ENCODE measurements at regions not wholly inside any gene's neighbourhood (a gene's known extent, or its start where the extent isn't known, plus 50 kb on each side); places are given as distances from the start of the nearest gene placed in this dataset.
"Not testable (repeated sequence)": the region's sequence is repeated elsewhere in the genome, so short reads cannot be mapped to it uniquely, and the experiment has no call there.

GRCh38 chr22:48821346-48821690, 1006.4 kb downstream of the BRD1 start:
- 68 to 77% (median 70%) methylated on average over 10 of the region's 10 CpGs for whole genome bisulfite sequencing, 3 donors

DNA sequence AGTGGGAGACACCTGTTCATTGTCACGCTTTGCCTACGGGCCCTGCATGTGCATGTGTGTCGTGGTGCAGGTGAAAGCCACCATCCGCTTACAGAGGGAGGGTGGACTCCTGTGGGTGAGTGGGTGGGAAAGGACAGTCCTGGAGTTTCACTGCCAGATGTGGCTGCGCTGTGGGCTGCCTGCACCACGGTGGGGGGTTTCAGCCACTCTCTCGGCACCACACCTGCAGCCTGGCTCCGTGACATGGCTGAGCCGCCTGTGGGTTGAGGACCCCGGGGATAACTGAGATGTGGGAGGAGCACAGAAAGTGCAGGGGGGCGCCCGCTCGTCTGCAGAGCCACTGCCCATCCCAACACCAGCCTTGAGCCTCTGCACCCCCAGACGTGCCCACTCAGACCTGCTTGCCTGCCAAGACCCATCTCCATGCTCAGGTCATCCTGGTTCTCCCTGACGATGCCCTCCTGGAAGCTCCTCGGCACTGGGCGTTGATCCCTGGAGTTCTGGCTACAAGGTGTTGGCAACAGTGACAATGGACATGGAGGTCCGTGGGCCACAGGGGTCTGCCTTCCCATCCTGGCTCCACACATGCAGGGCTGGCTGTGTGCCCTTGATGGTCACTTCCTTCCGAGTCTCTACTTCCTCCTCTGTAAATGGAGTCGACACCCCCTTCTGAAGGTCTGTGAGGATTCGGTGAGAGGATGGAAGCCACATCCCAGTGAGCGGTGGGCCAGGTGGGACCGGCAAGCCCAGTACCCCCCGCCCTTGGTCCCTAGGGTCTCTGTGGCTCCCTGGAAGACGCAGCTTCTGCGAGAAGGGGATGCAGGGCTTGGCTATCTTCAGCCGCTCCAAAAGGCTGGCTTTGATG, 1007.0 kb downstream of the BRD1 start:
- 55 to 76% (median 75%) methylated on average over 27 of the region's 27 CpGs for WGBS, 3 donors
- H3K27ac ChIP-seq (ENCODE audit: low read depth, low read length) = no peak overlapping the region

More at GRCh38 chr22:48821346-48821690, 1006.4 kb downstream of the BRD1 start:
- no peak overlapping the region for H3K27ac ChIP-seq (ENCODE audit: low read depth, low read length)

DNA sequence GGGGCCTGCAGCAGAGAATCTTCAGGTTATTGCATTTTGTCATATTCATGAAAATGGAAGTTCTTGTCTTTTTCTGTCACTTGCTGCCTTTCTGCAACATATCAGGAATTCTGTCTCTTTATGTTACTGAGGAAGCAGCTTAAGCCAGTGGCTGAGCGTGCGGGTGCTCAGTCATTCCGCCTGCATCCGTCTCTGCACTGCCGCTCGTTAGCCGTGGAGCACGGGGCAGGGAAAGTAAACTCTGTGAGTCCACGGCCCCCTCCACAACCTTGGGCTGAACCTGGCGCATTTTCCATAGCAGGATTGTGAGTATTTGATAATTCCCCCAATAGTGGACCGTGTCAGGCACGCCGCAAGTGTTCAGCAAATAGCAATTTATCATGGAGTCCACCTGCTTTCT, 1007.7 kb downstream of the BRD1 start:
- no peak overlapping the region for H3K27ac ChIP-seq (ENCODE audit: low read depth, low read length)
- 28 to 52% (median 50%) methylated on average over 13 of the region's 13 CpGs for WGBS, 3 donors

GRCh38 chr22:48819232-48819631, 1008.4 kb downstream of the BRD1 start:
- H3K27ac ChIP-seq (ENCODE audit: low read depth, low read length) = no peak overlapping the region
- 85 to 93% (median 93%) methylated on average over 16 of the region's 16 CpGs for WGBS, 3 donors

- WGBS, 3 donors = 86 to 93% (median 91%) methylated on average over 10 of the region's 10 CpGs
- not testable (repeated sequence) for H3K27ac ChIP-seq (ENCODE audit: low read depth, low read length)
Measured at GRCh38 chr22:48817491-48817890, 1010.2 kb downstream of the BRD1 start.

DNA sequence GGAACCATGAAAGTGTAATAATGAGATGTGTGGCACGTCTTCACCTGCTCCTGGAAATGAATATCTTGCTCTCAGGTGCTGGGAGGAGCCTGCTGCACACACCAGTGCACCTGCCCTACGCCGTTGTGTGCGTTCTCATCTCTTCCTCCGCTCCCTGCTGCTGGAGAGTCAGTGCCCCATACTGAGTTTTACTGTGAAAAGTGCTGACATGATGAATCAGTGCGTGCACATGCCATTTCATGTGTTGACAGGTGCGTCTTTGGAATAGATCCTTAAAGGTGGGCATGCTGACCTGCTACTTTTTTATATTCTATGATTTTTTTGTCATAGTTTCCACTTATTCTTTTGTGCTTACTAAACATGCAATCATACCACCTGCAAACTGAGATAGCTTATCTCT, 1015.8 kb downstream of the BRD1 start:
- H3K27ac ChIP-seq (ENCODE audit: low read depth, low read length) = no peak overlapping the region
- WGBS, 3 donors = 59 to 82% (median 76%) methylated on average over 7 of the region's 7 CpGs

GRCh38 chr22:48808038-48808960, 1019.4 kb downstream of the BRD1 start:
- 73 to 87% (median 86%) methylated on average over 6 to 7 of the region's 7 CpGs for WGBS, 3 donors
- no peak overlapping the region for H3K27ac ChIP-seq (ENCODE audit: low read depth, low read length)

GRCh38 chr22:48807155-48807554, 1020.5 kb downstream of the BRD1 start:
- no peak overlapping the region for H3K27ac ChIP-seq (ENCODE audit: low read depth, low read length)
- WGBS, 3 donors = 73 to 87% (median 85%) methylated on average over 17 of the region's 17 CpGs

GRCh38 chr22:48806227-48806781, 1021.4 kb downstream of the BRD1 start:
- no peak overlapping the region for H3K27ac ChIP-seq (ENCODE audit: low read depth, low read length)
- WGBS, 3 donors = 43 to 69% (median 61%) methylated on average over 16 of the region's 16 CpGs

DNA sequence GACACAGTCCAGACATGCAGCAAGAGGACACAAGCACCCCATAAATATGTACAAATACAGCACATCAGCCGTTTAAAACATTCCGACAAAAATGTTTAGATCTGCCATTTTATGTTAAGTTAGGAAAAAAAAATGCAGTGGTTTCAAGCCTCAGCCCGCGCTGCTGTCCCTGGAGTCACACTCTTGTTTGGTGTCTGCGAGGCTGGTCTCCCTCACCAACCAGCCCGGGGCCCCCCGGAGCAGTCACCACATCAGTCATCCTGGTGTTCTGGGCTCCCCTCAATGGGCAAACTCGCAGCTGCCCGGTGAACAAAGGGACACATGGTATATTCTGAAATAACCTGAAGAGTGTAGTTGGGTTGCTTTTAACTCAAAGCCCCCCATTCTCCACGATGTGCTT, 1022.2 kb downstream of the BRD1 start:
- WGBS, 3 donors = 69 to 83% (median 79%) methylated on average over 10 of the region's 10 CpGs

GRCh38 chr22:48804811-48805301, 1022.8 kb downstream of the BRD1 start:
- 16 to 49% (median 47%) methylated on average over 22 of the region's 22 CpGs for WGBS, 3 donors
- H3K27ac ChIP-seq (ENCODE audit: low read depth, low read length) = no peak overlapping the region

More for the DNA sequence above, 1022.2 kb downstream of the BRD1 start:
- no peak overlapping the region for H3K27ac ChIP-seq (ENCODE audit: low read depth, low read length)

- WGBS, 3 donors = 64 to 83% (median 83%) methylated on average over 25 of the region's 25 CpGs
- no peak overlapping the region for H3K27ac ChIP-seq (ENCODE audit: low read depth, low read length)
Measured at GRCh38 chr22:48803948-48804810, 1023.5 kb downstream of the BRD1 start.

DNA sequence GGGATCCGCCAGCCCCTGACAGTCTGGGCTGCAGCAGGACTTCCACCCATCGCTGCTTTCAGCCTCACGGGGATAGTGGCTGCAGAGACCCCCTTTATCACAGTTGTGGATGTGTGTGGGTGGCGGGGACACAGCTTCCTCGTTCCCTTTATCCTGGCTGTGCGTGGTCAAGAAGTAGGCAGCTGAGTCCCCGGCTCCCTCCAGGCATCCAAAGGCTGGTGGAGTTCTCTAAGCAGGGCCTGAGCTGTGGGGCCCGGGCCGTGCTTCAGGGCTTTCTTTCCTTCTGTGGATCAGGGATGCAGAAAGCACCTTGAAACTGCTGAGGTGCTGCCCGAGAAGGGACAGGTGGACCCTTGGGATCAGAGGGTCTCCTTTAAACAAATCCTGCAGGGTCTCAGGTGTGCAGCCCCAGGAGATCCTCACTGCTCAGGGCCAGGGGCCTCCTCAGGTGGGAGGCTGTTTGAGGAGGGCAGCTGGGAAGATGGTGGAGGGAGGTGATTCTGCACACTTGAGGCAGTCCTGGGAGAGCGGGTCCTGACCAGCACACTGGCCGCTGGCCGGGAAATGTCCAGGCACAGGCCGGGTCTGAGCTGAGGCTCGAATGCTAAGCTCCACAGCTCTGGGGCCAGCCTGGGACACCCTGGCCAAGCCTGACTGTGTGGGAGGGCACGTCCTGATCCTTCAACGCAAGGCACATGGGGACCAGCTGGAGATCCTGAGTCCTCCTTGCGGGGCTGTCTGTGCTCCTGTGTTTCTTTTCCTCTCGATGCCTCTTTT, 1024.3 kb downstream of the BRD1 start:
- 53 to 64% (median 61%) methylated on average over 19 of the region's 19 CpGs for WGBS, 3 donors
- H3K27ac ChIP-seq (ENCODE audit: low read depth, low read length) = no peak overlapping the region

GRCh38 chr22:48802576-48802975, 1025.1 kb downstream of the BRD1 start:
- WGBS, 3 donors = 68 to 76% (median 75%) methylated on average over 19 of the region's 19 CpGs

GRCh38 chr22:48800886-48801607, 1026.6 kb downstream of the BRD1 start:
- H3K27ac ChIP-seq (ENCODE audit: low read depth, low read length) = no peak overlapping the region
- 75 to 91% (median 89%) methylated on average over 13 to 14 of the region's 14 CpGs for WGBS, 3 donors

More at GRCh38 chr22:48802576-48802975, 1025.1 kb downstream of the BRD1 start:
- no peak overlapping the region for H3K27ac ChIP-seq (ENCODE audit: low read depth, low read length)

DNA sequence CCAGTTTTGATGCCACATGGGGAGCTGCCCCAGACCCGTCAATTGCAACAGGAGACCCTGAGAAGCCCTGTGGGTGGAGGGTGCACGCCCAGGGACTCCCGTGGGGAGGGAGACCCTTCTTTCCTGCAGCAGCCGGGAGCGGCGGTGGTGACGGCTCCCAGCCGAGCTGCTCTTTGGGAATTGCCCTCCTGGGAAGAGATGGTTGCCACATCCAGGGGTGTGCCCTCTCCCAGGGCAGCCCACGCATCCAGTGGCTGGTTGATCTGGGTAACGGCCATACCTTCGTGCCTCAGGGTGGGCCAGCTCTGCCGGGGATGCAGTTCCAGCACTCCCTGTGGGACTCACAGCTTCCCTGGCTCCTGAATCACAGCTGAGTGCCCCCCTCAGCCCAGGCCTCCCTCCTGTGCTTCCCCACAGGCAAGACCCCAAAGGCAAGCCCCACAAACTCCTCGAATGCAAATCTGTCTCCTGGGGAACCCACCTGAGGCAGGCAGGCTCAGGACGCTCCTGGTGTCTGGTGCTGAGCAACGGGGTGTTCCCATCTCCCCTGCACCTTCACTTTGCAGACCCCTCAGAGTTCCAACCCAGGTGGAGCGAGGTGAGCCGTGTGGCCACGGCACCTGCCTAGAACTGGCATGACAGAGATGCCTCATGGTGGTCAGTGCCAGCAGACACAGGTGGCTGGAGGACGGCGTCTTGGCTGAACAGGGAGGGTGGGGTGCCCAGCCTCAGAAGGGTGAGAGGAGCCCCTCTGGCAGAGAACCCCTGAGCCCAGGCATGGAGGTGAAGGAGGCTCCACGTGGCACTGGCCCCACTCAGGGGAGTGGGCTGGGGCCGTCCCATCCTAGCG, 1027.4 kb downstream of the BRD1 start:
- H3K27ac ChIP-seq (ENCODE audit: low read depth, low read length) = no peak overlapping the region
- 69 to 85% (median 74%) methylated on average over 23 of the region's 23 CpGs for WGBS, 3 donors
